ENCODE measurements at regions not wholly inside any gene's neighbourhood (a gene's known extent, or its start where the extent isn't known, plus 50 kb on each side); places are given as distances from the start of the nearest gene placed in this dataset.

DNA sequence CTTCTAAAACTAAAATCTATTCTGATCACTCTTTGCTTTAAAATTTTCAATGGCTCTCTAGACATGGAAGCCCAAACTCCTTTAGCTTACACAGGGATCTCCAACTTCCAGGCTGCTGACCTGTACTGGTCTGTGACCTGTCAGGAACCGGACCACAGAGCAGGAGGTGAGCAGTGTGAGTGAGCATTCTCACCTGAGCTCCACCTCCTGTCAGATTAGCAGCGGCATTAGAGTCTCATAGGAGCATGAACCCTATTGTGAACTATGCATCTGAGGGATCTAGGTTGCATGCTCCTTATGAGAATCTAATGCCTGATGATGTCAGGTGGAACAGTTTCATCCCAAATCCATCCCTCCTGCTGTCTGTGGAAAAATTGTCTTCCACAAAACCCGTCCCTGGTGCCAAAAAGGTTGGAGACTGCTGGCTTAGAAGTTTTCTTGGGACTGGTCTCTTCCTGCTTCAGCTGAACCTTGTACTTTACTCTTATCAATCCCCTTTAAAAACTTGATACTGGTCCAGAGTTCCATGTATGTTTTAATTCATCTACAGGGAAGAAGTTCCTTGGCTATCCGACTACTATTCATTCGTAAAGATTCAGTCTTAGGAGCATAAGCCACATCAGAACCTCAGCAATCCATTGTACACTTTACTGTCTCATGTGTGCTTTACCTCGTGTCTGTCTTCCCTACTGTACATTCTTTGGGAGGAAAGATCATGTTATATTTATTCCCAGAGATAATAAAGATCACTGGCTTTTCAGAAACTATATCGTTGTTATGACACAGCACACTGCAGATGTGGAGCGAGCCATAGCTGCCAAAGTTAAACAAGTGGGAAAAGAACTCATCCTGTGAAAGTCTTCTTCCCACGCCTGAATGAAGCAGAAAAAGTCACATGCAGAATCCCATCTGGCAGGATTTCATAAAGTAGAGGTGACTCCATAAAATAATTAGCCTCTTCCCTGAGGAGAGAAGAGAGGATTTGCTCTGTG lies 183.8 kb downstream of the LRATD1 start:
- TF ChIP-seq CTCF (IDR thresholded peaks at IDR 0.05; ENCODE audit: unreplicated experiment in 3 of 3): no peak
- H3K27me3 Mint-ChIP-seq (ENCODE audit: low read depth): no peaks in the 10 kb centered on the region
- no peaks in the 10 kb centered on the region for H3K36me3 Mint-ChIP-seq (ENCODE audit: low read depth)
- peaks cover 26% of the 10 kb centered on the region for H3K9me3 Mint-ChIP-seq
- peaks cover 5% of the 10 kb centered on the region for H3K4me1 Mint-ChIP-seq
- peak overlapping the region in 1 of 3 experiments; percentile 14 for H3K27ac Mint-ChIP-seq
- no peak overlapping the region for H3K4me3 Mint-ChIP-seq

DNA sequence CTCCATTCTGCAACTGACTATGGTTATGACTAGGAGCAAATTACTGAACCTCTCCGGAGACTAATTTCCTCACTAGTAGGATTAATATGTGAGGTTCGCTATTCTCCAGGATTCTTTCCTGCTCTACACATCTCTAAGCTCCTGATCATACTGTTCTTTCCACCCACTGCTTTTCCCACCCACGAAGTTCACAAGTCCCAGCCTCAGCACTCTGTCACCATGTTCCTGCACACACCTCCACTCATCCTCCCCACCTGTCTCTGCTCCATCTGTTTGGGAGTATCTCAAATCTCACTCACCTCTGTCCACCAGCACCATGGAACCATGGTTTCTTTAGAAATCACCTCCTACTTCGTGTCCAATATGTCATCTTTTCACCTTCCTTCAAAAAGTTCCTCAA lies 185.3 kb downstream of the LRATD1 start:
- peaks cover 5% of the 10 kb centered on the region for H3K4me1 Mint-ChIP-seq
- H3K27ac Mint-ChIP-seq: no peak overlapping the region
- no peak overlapping the region for H3K4me3 Mint-ChIP-seq
- H3K36me3 Mint-ChIP-seq (ENCODE audit: low read depth): no peaks in the 10 kb centered on the region
- H3K27me3 Mint-ChIP-seq (ENCODE audit: low read depth): no peaks in the 10 kb centered on the region
- H3K9me3 Mint-ChIP-seq: peaks cover 21% of the 10 kb centered on the region
- no peak for TF ChIP-seq CTCF (IDR thresholded peaks at IDR 0.05; ENCODE audit: unreplicated experiment in 3 of 3)

DNA sequence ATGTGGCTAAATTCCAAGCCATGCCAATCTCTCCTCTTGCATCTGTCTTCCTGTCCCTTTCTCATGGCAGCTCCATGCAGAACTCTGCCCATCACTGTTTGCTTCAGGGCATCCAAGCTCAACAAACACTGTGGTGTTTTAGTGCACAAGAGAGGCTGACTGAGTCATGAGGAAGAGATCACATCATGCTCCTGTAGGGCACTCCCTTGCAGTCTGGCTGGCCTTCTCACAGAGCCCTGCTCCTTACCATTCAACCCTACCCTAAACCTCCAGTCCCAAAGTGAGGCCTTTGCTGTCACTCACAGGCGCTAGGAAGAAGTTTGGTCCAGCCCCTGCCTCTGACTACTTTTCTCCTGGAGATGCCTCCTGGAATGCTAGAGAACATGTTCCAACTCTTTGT lies 194.0 kb downstream of the LRATD1 start:
- H3K27me3 Mint-ChIP-seq (ENCODE audit: low read depth): no peaks in the 10 kb centered on the region
- no peak for TF ChIP-seq CTCF (IDR thresholded peaks at IDR 0.05; ENCODE audit: unreplicated experiment in 3 of 3)
- no peaks in the 10 kb centered on the region for H3K4me1 Mint-ChIP-seq
- H3K36me3 Mint-ChIP-seq (ENCODE audit: low read depth): no peaks in the 10 kb centered on the region
- no peak overlapping the region for H3K4me3 Mint-ChIP-seq
- no peak overlapping the region for H3K27ac Mint-ChIP-seq
- H3K9me3 Mint-ChIP-seq: no peaks in the 10 kb centered on the region

DNA sequence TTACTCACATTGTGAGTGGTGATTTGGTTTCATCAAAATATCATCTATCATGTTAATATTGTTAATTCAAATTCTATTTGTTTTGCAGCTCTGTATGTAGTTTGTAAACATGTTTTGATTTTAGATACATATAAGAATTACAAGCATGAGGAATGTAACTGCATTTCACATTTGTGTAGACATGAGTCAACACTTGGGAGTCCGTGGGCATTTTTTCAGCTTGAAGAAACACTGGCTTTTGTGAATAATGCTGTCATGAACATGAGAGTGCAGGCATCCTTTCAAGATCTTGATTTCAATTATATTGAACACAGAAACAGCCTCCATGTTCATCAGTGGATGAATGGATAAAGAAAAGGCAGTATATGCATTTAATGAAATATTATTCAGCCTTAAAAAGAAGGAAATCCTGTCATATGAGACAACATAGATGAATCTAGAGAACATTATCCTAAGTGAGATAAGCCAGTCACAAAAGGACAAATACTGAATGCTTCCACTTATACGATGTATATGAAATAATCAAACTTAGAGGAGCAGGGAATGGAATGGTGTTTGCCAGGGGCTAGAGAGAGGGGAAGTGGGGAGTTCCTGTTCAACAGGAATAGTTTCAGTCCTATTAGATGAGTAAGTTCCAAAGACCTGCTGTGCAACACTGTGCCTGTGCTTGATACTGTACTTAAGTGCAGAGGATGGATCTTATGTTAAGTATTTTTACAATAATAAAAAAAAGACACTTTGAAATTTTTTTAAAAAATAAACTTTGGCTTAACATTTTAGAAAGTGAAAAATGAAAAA lies 194.9 kb downstream of the LRATD1 start:
- no peak for TF ChIP-seq CTCF (IDR thresholded peaks at IDR 0.05; ENCODE audit: unreplicated experiment in 3 of 3)
- H3K27ac Mint-ChIP-seq: no peak overlapping the region

DNA sequence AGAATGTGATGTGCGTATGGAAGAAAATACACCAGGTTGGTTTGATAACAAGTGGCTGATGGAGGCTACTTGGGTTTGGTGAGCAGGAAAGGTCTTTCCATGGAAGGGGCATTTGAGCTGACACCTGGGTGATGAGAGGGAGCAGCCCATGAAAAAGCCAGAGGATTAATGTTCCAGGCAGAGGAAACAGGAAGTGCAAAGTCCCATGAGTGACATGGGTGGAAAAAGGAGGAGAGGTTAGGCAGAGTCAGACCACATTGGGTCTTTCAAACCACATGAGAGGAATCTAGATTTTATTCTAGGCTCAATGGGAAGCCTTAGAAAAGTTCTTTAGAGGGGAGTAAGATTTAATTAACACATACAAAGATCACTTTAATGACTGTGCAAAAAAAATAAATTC lies 195.7 kb downstream of the LRATD1 start:
- H3K36me3 Mint-ChIP-seq (ENCODE audit: low read depth): no peaks in the 10 kb centered on the region

More for the DNA sequence above, 194.9 kb downstream of the LRATD1 start:
- H3K27me3 Mint-ChIP-seq (ENCODE audit: low read depth): no peaks in the 10 kb centered on the region
- no peak overlapping the region for H3K4me3 Mint-ChIP-seq
- no peaks in the 10 kb centered on the region for H3K4me1 Mint-ChIP-seq
- H3K36me3 Mint-ChIP-seq (ENCODE audit: low read depth): no peaks in the 10 kb centered on the region
- no peaks in the 10 kb centered on the region for H3K9me3 Mint-ChIP-seq

More for the DNA sequence above, 195.7 kb downstream of the LRATD1 start:
- H3K4me1 Mint-ChIP-seq: no peaks in the 10 kb centered on the region
- no peaks in the 10 kb centered on the region for H3K27me3 Mint-ChIP-seq (ENCODE audit: low read depth)
- TF ChIP-seq CTCF (IDR thresholded peaks at IDR 0.05; ENCODE audit: unreplicated experiment in 3 of 3): no peak
- H3K9me3 Mint-ChIP-seq: no peaks in the 10 kb centered on the region
- H3K27ac Mint-ChIP-seq: no peak overlapping the region
- no peak overlapping the region for H3K4me3 Mint-ChIP-seq
